ENCODE measurements at regions not wholly inside any gene's neighbourhood (a gene's known extent, or its start where the extent isn't known, plus 50 kb on each side); places are given as distances from the start of the nearest gene placed in this dataset.

DNA sequence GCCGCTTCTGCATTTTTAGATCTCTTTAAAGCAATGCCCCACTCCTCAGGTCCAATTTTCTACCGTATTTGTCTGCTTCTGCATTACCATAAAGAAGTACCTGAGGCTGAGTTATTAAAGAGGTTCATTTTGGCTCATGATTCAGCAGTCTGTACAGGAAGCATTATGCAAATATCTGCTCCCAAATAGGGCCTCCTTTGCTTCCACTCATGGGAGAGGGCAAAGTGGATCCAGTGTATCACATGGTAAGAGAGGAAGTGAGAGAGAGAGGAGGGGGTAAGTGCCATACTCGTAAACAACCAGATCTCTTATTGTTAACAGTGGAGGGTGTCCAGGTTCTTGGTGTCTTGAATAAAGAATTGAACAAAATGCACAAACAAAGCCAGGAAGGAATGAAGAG lies 316.1 kb upstream of the SEL1L start:
- DNase-seq = peak in 1 of 2 experiments; percentile 1

- no peak for DNase-seq
Observed at GRCh38 chr14:81855007-81855406, 321.4 kb upstream of the SEL1L start.

- DNase-seq = no peak
Observed at GRCh38 chr14:81859046-81859445, 325.4 kb upstream of the SEL1L start.

DNA sequence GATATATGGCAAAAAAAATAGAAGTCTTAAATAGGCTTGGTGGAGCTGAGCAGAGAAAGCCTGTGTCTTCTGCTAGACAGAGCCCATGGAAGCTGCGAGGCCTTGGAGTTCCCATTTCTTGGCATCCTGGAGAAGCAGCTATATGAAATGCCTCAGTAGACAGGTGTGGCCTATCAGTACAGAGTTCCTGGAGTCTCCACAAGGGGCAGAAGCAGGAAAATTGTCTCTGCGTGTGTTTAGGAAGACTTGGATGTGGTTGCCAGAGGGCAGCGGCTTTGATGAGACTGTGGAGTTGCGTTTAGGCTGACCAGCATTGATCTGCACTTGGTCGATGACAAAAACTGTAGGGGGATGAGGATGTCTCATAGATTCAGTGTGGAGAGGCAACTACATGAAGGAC lies 334.5 kb upstream of the SEL1L start:
- peak in 1 of 2 experiments; percentile 21 for DNase-seq

DNA sequence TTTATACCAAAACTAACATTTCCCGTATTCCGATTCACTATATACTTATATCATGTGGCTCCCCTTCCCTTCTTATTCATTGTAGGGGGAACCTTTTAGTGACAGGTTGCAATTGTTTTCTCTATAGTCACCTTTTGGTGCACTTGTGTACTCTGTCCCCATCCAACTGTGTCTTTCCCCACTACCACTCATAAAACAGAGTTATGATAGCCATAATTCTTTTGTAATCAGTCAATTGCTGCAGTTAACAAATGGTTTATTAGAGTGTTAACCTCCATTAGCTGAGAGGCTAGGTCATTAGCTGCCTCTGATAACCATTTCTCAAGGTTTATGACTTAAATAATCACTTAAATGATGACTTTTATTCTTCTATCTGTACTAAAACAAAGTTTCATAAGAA lies 338.1 kb upstream of the SEL1L start:
- DNase-seq = no peak

GRCh38 chr14:81884382-81884781 lies 350.7 kb upstream of the SEL1L start:
- DNase-seq = no peak

DNA sequence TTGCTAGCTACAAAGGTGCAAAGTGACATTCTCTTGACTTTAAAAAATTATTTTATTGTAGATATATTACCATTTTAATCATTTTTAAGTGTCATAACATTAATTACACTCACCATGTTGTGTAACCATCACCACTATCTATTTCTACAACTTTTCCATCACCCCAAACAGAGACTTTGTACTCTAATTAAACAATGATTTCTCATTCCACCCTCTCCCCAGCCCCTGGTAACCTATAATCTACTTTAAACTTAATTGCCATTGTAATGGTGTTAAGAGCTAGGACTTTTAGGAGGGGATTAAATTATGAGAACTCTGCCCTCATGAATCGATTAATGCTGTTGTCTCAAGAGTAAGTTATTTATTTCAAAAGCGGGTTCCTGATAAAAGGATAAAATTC lies 352.9 kb upstream of the SEL1L start:
- DNase-seq = no peak

- DNase-seq = no peak
Observed at GRCh38 chr14:81889529-81889928, 355.9 kb upstream of the SEL1L start.

- no peak for DNase-seq
Observed at GRCh38 chr14:81890020-81890419, 356.4 kb upstream of the SEL1L start.

- no peak for DNase-seq
Observed at GRCh38 chr14:81903477-81903876, 369.8 kb upstream of the SEL1L start.

GRCh38 chr14:81927070-81927469 lies 393.4 kb upstream of the SEL1L start:
- peak in 1 of 2 experiments; percentile 11 for DNase-seq

DNA sequence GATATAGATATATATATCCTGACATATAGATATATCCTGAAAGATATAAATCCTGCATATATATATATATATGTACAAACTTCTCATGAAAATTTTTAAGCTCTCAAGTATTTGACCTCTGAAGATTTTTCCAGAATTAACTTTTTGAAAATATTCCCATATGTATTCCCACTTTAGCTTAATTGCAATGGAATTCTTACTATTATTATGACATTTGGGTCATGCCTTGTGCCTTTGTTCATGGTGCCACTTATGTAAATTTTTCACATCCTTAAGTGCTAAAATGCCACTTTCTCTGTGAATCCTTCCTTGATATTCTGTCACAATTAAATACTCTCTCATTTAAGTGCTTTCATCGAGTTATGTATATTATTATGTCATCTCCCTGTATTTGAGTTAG lies 398.2 kb upstream of the SEL1L start:
- no peak for DNase-seq

- DNase-seq = no peak
Observed at GRCh38 chr14:81936348-81936747, 402.7 kb upstream of the SEL1L start.

DNA sequence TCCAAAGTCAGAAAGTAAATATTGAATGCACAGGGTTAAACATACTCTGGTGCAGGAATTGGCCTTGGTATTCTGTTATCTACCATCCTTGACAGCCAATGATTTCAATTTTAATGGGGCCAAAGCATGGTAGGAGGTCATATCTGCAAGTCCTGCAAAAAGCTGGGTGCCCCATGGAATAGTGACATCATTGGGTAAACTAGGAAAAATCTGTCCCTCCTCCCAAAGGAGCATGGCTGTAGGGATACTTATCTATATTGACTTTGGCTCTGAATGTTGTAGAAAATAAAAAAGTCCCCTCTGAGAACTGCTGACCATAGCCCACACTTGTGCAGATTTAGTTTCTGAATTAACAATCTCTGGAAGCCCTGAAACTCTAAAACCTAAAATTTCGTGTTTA lies 403.2 kb upstream of the SEL1L start:
- no peak for DNase-seq

- no peak for DNase-seq
Observed at GRCh38 chr14:81938341-81938740, 404.7 kb upstream of the SEL1L start.

DNA sequence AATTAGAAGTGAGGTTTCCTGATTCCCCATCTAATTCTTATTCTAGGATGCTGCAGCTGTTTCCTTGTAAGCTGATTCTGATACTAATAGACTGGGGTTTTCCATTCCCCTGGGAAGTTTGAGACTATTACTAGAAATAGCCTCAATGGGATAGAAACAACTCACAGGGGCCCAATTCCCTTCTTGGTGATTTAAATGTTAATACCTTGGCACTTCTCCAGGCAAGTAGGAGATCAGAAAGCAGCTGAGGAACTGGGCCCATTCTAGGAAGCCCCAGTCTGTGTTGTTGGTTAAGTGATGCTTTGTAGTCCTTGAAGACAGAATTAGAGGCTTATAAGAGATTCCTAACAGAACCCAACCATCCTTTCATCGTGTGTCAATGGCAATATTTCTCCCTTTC lies 407.0 kb upstream of the SEL1L start:
- no peak for DNase-seq

DNA sequence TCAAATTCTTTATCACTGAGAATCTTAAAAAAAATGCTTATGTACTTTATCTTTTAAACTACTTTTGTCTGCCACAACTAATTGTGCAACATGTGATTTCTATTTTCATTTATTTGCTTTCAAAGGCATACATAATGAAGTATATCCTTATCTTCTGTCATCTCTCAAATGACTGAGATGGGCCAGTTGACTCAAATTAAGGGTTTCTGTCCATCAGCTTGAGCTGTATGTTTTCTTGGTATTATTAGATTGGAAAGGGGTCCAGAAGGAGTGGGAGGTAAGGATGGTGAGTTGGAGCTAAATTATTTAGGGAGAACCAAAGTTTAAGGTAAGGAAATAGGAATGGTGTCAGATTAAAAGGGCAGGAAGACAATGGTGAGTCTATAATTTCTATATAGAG lies 408.4 kb upstream of the SEL1L start:
- DNase-seq = no peak

DNA sequence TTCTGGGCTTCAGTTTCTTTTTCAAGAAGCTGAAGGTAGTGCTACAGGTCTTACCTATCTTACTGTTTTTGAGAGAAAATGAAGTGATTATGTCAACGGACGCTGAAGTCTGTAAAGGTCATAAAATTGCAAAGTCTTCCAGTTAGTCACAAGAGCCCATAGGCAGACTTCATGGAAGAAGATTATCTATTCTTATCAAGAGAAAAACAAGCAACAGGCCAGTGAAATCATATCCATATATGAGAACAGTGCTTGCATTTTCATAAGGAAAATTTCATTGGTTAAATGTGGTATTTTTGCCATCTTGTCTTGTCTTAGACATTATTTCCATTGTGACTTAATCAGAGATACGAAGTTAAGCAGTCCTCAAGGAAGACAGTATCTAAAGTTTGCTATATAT lies 412.7 kb upstream of the SEL1L start:
- DNase-seq = no peak

GRCh38 chr14:81946834-81947798 lies 413.5 kb upstream of the SEL1L start:
- DNase-seq = no peak

DNA sequence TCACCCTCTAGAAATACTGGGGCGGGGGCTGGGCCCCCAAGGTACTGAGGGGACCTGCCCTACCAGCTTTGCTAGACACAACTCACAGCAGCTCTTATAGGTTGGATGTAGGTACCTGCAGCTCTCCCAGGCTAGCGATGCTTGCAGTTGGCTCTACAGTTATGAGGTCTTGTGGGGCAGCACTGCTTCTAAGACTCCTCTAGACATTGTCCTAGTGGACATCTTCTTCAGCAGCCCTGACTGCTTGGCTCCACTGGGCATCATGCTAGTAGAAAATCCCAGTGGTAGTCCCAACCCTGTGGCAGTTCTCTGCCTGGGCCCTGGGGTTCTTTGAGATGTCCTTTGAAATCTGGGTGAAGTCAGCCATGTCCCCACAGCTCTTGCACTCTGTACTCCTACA lies 419.3 kb upstream of the SEL1L start:
- no peak for DNase-seq

- no peak for DNase-seq
Observed at GRCh38 chr14:81953419-81953818, 419.8 kb upstream of the SEL1L start.

DNA sequence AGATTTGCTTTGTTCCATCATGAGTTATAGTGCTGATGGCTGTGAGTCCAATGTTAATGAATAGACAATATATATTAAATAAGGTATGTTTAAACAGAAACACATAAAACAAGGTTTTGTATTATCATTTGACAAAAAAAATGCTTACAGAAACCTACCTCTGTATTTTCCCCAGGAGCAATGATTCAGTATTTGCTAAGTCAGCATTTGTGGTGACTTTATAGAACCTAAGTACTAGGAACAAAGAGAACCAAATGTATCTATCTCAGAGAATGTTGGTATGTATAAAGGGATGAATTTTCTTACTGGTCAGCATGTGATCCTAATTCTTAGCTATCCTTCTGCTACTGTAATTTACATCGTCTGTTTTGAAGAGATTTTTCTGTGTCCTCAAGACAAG lies 421.5 kb upstream of the SEL1L start:
- no peak for DNase-seq

GRCh38 chr14:81960781-81961180 lies 427.1 kb upstream of the SEL1L start:
- no peak for DNase-seq

DNA sequence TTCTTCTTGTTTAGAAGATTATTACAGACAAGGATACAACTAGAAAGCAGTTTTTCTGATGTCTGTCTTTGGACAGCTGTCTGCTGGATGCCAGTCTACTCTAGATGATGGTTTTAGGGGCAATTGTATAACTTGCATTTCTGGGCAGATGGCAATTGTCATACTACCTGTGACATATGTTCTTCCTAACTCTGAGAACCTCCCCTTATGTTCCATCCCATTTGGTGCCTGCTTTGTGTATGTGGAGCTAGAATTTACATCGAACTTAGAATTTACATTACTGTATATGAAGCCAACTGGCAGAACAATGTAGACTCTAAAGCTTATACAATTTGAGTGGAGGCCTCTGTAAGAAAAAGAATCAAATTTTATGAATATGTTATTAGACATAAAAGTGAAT lies 430.2 kb upstream of the SEL1L start:
- no peak for DNase-seq

DNA sequence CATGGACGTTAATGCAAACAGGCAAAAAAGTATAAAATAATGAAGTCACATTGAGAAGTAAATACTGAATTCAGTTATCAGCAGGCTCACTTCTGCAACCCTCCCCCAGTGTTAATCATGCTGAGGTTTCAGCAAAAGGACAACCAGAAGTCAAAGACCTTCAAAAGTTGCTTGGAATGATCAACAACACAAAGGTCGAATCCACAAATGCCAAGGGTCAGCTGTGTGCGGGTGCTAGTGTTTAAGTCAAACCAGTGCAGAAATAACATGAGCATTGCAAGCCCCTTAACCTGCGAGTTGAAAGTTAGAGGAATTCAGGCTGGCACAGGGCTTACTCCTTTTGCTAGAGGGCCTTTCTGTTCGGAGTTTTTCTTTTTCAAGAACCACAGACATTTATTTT lies 436.7 kb upstream of the SEL1L start:
- no peak for DNase-seq

Data from NCI-H526 (cell line).